GM10266 (cell line): ENCODE measurements at regions not wholly inside any gene's neighbourhood (a gene's known extent, or its start where the extent isn't known, plus 50 kb on each side); places are given as distances from the start of the nearest gene placed in this dataset.

Experiments
- DNase-seq: peaks from one replicate; pipeline ENCODE4 v3.0.0; 2012; ENCODE audit errors: extremely low spot score
- TF ChIP-seq, protein P1 (sequence below): IDR thresholded peaks from 2 replicates; pipeline ENCODE4 v1.5.1; 2012; ENCODE audit warnings: mild to moderate bottlenecking, low read depth; ENCODE audit not compliant: control insufficient read depth, insufficient read depth; ENCODE audit errors: missing control alignments

DNA sequence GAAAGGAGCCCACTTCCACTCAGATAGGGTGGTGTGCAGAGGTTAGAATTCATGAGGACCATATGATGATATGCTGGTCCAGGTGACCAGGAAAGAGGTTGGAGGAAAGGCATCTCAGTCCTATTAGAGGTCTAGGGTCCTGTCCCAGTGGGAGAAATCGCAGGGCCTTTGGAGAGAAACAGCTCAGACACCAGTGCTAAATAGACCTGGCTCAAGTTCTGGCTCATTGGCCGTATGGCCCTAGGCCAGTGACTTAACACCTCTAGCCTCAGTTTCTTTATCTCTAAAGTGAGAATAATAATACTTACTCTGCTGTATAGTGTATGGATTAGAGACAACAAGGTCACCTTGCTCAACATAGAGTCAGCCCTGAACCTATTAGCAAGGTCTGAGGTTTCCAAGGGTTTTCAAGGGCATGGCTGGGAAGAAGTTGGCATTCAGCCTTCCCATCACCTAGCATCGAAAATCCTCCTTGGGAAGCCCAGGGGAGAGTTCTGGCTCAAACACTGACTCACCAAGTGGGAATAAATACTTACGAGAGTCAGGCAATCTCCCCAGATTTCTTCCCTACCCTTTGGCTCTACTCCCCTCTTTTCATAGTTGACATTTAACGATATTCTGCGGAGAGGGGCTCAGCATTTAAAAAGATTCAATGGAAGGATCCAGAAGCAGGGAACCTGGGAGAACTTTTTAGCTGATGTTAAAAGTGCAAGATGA, 473.1 kb upstream of the PODXL start:
- TF ChIP-seq, protein P1, sequence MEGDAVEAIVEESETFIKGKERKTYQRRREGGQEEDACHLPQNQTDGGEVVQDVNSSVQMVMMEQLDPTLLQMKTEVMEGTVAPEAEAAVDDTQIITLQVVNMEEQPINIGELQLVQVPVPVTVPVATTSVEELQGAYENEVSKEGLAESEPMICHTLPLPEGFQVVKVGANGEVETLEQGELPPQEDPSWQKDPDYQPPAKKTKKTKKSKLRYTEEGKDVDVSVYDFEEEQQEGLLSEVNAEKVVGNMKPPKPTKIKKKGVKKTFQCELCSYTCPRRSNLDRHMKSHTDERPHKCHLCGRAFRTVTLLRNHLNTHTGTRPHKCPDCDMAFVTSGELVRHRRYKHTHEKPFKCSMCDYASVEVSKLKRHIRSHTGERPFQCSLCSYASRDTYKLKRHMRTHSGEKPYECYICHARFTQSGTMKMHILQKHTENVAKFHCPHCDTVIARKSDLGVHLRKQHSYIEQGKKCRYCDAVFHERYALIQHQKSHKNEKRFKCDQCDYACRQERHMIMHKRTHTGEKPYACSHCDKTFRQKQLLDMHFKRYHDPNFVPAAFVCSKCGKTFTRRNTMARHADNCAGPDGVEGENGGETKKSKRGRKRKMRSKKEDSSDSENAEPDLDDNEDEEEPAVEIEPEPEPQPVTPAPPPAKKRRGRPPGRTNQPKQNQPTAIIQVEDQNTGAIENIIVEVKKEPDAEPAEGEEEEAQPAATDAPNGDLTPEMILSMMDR, result no peak
- DNase-seq, result no peak

DNA sequence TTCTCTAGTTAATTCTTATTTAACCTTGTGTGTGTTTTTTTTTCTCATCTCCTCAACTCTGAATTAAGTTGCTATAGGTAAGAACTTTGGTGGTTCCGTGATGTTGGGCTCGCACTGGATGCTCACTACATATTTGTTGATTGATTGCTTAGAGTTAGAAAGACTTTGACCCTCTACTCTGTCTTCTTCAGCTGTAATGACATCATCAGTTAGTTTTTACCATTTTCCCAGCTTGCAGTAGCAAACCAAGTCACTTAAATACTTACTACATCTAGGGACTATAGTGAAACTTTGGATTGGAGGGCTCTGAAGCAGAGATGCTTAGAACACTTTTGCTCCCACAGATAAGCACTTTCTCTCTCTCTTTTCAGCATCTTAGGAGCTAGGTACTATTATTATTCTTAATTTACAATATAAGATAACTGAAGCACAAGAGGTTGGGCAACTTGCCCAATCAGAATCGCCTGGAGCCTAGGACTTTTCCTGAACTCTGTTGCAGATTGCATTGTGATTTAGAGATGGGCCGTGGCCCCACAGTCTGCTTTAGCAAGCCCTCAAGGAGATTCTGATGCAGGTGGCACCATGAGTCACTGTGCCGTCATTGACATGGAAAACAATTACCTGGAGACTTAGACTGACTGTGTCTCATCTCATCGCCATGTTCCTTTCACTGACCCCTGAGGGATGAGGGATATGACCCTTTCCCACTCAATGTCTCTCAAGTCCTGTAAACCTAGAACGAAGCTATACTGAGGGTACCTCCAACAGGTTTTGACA, 471.9 kb upstream of the PODXL start:
- DNase-seq, result no peak
- TF ChIP-seq, protein P1, result no peak

GRCh38 chr7:132024290-132024689, 467.9 kb upstream of the PODXL start:
- TF ChIP-seq, protein P1, result no peak
- DNase-seq, result no peak

DNA sequence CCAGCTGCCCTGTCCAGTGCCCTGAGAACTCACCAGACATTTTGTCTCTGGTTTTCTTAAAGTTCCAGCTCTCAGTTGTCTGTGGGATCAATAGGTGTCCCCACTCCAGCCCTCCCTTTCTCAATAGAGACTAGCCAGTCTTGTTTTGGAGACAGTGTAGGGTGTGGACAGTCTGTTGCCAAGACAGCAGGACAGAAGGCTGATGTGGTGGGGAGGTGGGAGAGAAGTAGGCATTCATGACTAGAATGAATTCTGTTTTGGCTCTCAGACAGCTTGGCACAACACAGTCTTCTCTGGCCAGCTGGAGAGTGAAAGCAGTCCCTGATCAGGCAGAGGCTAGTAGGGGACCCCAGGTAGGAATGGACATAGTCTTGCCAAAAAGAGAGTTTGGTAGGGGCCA, 467.0 kb upstream of the PODXL start:
- TF ChIP-seq, protein P1, result no peak
- no peak for DNase-seq

DNA sequence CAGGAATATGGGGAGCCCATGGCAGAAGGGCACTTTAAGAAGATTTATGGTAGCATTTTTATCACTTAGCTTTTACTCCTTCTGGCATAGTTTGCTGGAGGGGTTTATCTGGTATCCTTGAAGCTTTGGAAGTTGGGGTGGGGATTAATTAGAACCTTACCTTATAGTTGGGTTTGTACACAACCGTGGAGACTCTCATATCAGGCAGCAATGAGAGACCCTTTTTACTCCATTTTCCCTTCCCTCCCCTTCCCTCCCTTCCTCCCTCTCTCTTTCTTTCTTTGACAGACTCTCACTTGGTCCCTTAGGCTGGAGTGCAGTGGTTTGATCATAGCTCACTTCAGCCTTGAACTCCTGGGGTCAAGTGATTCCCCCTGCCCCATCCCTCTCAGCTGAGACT, 465.8 kb upstream of the PODXL start:
- DNase-seq, result no peak
- TF ChIP-seq, protein P1, result no peak

GRCh38 chr7:132019703-132020102, 463.3 kb upstream of the PODXL start:
- no peak for DNase-seq
- TF ChIP-seq, protein P1, result no peak

- TF ChIP-seq, protein P1, result no peak
- no peak for DNase-seq
Measured at GRCh38 chr7:132009778-132010177, 453.4 kb upstream of the PODXL start.
